ENCODE measurements at regions not wholly inside any gene's neighbourhood (a gene's known extent, or its start where the extent isn't known, plus 50 kb on each side); places are given as distances from the start of the nearest gene placed in this dataset.

GRCh38 chr6:48213076-48213788 lies 102.2 kb upstream of the PTCHD4 start:
- TF ChIP-seq CTCF (optimal IDR thresholded peaks at IDR 0.05 in 1 of 3, IDR thresholded peaks at IDR 0.05 in 1 of 3, conservative IDR thresholded peaks at IDR 0.05 in 1 of 3; ENCODE audit: extremely low read depth in 1 of 3, insufficient read depth in 2 of 3, low read length in 3 of 3) (no peak), EZH2 (IDR thresholded peaks at IDR 0.05; ENCODE audit: low read length) (no peak)

All from keratinocyte (primary cell).